Stimulated activated CD4-positive, alpha-beta T cell treated with anti-CD3 and anti-CD28 coated beads, Interleukin-12 subunit alpha, Interleukin-12 subunit beta, amount 100 ng/mL, for 48 hours (primary cell): ENCODE measurements at regions not wholly inside any gene's neighbourhood (a gene's known extent, or its start where the extent isn't known, plus 50 kb on each side); places are given as distances from the start of the nearest gene placed in this dataset.
"Not testable (repeated sequence)": the region's sequence is repeated elsewhere in the genome, so short reads cannot be mapped to it uniquely, and the experiment has no call there.

Experiments used
- DNase-seq, 3 donors: peaks; one replicate each; pipeline ENCODE4 v3.0.0-alpha.2; 2020; ENCODE audit warnings: low read depth in 2 of 3, low spot score in 1 of 3

DNA sequence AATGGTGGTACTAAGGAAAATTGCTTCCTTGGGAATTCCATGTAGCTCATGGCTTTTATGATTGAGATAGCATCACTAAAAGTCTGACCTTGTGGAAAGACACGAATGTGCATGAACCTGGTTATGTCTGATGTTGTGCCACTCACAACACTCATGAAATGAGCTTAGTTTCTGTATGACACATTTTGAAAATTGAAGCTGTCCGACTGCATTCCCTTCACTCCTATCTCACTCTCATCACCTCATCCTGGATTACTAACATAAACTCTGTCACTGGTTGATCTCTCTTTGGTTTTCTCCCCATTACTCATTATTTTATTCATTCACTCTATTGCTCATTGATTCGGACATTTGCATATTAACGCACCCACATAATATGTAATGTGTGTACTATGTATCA is 190.0 kb upstream of the VWC2 start:
- no peak for DNase-seq

DNA sequence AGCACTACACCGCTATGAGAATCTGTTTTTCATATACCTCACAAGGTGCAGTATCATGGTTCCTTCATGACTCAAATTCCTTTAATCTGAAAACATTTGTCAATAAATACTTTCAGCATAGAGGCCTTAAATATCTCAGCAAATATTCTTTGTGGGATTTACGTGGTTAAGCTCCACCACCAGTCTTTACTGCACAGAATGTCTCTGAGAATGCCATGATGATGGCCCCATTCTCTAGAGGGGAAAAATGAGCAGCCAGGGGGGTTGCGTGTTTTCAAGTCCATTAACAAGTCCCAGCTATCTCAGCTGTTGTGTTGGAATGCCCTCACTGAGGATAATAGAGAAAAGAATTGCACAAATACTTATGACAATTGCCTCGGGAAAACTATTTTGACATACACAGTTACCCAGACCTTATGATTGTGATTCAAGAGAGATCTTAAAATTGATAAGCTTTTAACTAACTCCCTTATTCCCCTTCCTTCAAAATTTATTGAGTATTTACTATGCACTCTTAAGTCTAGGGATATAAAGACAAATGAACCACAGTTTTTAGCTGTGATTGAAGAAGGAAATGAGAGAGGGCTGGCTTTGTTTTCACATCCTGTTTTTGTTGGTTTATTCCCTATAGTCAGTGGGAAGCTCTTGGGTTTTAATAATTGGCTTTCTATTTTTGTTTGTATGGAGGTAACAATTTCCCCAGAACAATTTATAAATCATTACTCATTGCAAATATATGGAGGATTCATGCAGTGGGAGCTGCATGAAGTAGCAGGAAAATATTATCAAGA is 176.5 kb upstream of the VWC2 start:
- DNase-seq: no peak

- DNase-seq: no peak
Observed at GRCh38 chr7:49597805-49598204, 175.6 kb upstream of the VWC2 start.

DNA sequence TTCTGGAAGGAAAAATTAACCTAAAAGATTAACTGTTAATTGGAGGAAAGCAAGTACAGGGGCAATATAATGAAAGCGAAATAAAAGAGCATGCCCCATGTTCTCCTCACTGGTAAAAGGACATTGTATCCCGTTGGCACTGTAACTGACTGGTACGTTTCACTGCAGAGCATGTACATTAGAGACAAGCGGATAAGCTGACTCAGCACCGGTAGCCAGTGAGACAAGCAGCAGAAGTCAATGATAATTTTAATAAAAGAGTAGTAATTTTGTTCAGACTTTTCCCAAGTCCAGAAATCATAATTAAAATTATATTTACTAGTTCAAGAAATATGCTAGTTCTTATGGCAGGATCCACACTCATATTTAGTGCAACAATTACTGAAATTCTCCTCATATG is 161.5 kb upstream of the VWC2 start:
- no peak for DNase-seq

DNA sequence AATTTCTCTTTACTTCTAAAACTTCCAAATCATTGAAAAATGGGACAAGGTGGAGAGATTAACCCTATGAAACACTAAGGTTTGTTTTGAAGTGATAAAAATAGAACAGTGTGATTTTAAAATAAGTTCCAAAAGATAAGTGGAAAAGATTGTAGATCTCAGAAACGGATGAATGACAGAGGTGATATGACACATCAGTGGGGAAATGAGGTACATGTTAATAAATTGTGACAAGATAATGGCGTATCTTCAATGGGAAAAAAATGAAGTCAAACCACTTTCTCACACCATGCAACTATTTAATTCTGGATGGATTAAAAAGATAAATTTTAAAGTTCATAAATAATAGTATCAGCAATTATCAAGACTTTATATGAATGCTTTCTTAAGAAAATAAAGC is 159.7 kb upstream of the VWC2 start:
- no peak for DNase-seq

GRCh38 chr7:49614974-49615373 is 158.5 kb upstream of the VWC2 start:
- not testable (repeated sequence) for DNase-seq

GRCh38 chr7:49618028-49618427 is 155.4 kb upstream of the VWC2 start:
- DNase-seq: no peak

DNA sequence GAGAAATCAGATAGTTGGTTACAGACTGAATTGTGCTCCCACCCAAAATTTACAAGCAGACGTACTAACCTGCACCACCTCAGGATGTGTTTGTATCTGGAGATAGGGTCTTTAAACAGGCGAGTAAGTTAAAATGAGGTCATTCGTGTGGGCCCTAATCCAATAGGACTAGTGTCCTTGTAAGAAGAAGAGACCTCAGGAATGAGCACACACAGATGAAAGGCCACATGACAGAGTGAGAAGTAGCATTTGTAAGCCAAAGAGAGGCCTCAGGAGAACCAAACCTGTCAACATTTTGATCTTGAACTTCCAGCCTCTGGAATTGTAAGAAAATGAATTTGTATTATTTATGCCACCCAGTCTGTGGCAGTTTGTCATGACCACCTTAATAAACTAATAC is 149.5 kb upstream of the VWC2 start:
- no peak for DNase-seq

DNA sequence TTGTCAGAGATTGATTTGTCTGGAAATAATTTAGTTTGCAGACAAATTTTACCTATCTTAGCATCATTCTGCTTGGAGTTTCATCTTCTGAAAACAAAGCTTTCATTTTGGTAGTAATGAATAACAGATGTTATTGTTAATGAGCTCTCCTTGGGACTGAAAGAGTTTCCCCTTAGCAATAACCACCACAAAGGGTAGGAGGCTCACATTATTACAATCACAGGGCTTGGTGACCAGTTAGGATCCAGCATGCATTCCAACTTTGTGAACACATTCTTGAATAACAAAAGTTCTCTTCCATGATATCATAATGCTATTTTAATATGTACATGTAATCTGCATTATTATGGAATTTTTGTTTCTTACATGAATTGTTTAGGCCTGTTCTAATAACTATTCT is 148.8 kb upstream of the VWC2 start:
- no peak for DNase-seq

DNA sequence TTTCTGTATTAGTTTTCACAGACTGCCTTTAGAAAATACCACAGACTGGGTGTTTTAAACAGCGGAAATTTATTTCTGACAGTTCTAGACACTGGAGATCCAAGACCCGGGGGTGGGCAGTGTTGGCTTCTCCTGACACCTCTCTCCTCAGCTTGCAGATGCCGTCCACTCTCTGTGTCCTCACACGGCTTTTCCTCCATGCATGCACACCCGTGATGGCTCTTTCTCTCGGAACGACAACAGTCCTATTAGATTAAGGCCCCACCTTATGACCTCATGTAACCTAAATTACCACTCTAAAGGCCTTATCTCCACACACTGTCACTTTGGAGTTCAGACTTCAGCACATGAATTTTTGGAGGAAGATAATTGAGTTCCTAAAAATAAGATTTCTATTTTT is 142.9 kb upstream of the VWC2 start:
- no peak for DNase-seq

GRCh38 chr7:49631071-49631815 is 142.2 kb upstream of the VWC2 start:
- no peak for DNase-seq

DNA sequence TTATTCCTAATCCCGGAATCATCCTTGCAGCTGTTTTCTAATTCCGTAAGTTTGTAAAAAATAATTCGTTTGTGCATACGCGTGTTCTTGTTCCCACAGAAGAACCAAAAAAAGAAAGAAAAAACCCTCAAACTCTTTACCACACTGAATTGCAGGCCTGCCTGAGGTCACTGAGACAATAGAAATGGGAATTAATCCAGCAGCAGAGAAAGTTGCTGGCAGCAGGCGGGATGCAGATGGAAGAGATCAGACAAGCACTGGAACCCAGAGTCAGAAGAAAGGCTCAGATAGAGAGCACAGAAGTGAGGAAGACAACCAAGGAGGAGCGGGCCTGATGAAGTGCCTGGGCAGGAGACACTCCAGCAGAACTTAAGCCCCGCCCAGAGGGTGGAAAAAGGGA is 141.5 kb upstream of the VWC2 start:
- DNase-seq: no peak

GRCh38 chr7:49635800-49636199 is 137.6 kb upstream of the VWC2 start:
- no peak for DNase-seq

- DNase-seq: no peak
Observed at GRCh38 chr7:49636400-49636799, 137.0 kb upstream of the VWC2 start.

GRCh38 chr7:49638166-49638565 is 135.3 kb upstream of the VWC2 start:
- DNase-seq: no peak

DNA sequence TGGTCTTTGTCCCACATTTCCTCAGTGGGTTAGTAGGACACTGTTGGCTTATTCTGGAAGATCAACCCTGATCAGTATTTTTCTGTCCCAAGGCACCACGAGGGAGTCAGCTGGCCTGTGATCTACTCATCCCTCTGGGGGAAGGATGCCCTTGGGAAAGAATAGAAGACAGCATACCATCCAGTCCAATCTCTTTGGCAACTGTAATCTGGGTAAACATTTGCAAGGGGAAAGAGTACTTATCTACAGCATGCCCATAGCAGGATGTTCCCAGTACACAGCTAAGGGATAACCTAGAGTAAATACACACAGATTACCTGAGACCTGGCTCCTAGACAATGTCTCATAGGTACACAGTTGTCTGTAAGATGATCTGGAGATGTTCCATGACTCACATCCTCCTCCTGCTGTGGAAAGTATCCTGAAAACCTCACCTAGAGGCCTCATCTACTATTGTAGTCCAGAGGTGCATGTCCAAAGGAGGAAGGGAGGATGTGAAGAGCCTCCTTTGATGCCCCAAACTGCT is 134.3 kb upstream of the VWC2 start:
- DNase-seq: no peak

- DNase-seq: no peak
Observed at GRCh38 chr7:49639808-49640207, 133.6 kb upstream of the VWC2 start.

DNA sequence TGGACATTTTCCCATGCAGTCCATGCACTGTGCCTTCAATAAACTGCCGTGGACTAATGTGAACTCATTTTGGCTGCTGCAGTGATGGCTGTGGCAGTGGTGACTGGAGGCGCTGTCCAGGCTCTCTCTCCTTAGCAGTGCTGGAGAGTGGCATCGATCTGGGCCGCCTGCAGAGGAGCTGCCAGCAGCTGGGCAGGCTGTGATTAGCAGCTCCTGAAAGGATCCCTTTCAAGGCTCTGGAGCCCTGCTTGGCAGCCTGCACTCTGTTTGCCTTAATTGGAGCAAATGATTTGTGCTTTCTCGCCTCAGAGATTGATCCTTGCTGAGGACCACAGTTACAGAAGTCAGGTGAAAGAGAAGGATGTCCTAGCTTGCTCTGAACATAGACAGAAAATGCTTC is 130.1 kb upstream of the VWC2 start:
- DNase-seq: no peak

- no peak for DNase-seq
Observed at GRCh38 chr7:49643736-49644135, 129.7 kb upstream of the VWC2 start.

DNA sequence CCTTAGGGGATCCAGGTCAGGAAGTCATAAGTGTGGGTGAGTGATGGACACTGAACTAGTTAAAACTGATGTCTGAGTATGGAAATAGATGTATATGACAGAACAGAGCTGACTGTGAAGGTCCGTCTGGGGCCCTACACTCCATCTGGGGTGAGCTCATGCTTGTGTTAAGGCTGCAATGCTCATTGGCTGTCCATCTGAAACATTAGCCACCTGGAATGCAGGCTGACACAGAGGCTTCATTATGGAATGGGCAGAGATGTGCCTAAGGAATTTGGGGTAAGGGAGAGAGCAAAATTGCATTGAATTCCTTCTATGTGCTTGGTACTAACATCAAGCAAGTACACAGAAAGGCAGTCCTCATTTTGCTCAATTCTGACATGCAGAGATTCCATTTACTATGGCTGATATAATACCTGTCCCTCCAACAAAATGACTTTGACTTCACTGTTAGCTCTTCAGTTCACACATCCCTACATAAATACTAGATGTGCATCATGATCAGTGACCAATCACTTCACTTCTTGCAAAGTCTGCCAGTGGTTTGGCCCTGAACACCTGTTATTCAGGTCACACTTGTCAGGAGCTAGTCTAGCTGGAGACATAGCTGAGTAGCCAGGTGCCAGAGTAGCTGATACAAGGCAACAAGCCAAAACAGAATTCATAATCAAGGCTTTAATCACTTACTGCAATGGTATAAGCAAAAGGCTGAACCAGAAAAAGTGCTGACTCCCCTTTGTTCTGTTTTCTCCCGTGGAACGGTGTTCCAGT is 128.9 kb upstream of the VWC2 start:
- DNase-seq: no peak

GRCh38 chr7:49645296-49645695 is 128.1 kb upstream of the VWC2 start:
- DNase-seq: no peak
